ENCODE measurements at regions not wholly inside any gene's neighbourhood (a gene's known extent, or its start where the extent isn't known, plus 50 kb on each side); places are given as distances from the start of the nearest gene placed in this dataset.

GRCh38 chr7:114755856-114756255 is 166.0 kb upstream of the MDFIC start:
- DNase-seq = no peak

DNA sequence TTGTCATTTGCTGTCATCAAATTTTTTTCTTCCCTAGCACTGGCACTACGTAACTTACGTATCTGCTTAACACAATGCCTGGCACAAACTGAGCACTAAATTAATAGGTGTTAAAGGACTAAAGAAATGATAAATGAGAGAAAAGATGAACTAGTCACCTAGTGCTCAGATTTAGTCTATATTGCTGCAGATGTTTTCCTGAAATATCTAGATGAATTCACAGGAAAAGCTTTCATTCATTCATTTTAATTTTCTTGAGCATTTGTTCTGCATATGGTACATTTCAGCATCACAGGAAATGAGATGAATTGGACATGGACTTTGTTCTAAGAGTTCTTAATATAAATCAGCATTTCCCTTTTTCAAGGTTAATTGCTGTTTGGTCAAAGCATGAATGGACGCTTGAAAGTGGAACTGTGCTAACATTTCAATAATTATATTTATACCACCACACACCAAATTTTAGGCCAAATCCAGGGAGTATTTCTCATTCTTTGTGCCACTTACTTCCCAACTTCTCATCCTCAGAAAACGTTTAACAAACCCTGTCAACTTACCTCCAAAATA is 163.2 kb upstream of the MDFIC start:
- DNase-seq = no peak

GRCh38 chr7:114759347-114760062 is 162.4 kb upstream of the MDFIC start:
- DNase-seq = no peak

DNA sequence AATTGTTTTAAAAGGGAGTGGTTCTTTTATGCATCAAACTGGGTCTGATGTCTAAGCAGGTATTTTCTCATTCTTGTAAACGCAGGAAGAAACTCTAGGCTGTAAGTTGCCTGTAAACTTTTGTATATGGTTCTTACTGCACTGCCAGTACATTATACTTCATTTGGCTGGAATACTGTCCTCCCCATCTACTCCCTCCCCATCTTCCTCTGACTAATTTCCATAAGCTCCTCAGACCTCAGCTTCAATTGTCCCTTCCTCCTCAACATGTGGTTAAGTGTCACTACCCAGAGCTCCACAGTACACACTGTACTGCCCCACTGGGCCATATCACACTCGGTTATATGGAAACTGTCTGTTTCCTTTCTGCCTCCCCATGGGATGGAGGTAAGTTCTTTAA is 161.4 kb upstream of the MDFIC start:
- no peak for DNase-seq

DNA sequence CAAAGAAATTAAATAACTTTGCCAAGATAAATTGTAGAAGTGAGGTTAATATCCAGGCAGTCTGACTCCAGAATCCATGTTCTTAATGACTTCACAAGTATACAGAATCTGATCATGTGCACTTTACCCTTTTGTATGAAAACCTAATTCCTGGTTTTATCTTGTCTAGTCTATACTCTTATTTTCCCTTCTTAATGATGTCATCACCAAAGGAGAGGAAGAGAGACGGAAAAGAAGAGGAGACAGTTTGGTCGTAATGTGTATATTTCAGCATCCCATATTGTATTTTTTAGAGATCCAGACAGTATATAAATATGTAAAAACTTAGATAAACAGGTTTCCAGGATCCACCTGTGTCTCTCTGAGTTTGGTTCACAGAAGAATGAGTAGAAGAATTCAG is 159.9 kb upstream of the MDFIC start:
- DNase-seq = no peak

GRCh38 chr7:114765331-114766040 is 156.4 kb upstream of the MDFIC start:
- DNase-seq = no peak

DNA sequence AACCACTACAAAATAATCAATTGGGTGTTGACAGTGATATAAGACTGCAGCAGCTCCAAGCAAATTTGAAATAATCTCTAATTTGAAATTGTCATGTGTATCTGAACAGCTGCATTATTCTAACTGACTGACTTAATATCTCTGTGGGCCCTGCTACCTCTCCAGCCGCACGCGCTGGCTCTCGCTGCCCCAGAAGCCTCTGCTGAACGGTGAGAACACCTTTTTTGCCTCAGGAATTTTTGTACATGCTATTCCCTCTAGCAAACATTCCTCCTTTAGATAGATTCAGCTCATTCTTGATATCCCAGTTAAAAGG is 155.9 kb upstream of the MDFIC start:
- no peak for DNase-seq

GRCh38 chr7:114777288-114777687 is 144.6 kb upstream of the MDFIC start:
- no peak for DNase-seq

- DNase-seq = no peak
These were observed 138.4 kb upstream of the MDFIC start for GRCh38 chr7:114783508-114783907.

- no peak for DNase-seq
These were observed 137.7 kb upstream of the MDFIC start for GRCh38 chr7:114784177-114784576.

DNA sequence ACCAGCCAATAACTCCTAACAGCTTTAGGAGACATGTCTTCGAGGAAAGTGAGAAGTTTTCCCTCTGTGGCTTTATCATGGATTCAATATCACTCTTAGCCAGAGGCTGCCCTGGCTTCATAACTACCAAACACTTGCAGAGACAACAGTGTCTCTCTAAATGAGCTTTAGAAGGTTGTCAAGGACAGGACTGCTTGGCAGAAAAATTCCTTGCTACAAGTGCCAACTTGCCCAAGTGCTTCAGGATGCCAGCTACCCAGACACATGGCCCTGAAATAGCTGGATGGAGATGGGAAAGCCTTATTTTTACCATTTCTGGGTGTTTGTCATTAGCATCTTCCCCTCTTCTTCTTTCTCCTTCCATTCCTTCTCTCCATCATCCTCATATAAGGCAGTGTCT is 137.1 kb upstream of the MDFIC start:
- DNase-seq = no peak

- no peak for DNase-seq
These were observed 136.4 kb upstream of the MDFIC start for GRCh38 chr7:114785496-114785895.

DNA sequence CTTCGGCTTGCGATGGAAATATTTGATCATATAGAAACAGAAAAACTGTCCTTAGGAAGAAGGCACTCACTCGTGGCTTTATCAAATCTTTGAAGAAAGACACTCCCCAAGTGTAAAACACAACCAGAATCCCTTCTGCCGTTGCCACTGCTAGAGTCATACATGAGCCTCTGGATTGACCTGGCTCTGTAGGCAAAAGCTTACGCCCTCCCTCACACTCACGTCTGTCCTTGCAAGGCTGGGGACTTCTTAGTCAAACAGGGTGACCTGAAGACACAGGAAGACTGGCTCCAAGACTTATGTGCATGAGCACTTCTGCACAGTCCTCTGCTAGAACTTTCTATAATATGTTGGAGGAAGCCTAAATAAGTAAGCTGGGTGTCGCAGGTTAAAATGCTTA is 135.4 kb upstream of the MDFIC start:
- DNase-seq = no peak

GRCh38 chr7:114787556-114787955 is 134.3 kb upstream of the MDFIC start:
- no peak for DNase-seq

DNA sequence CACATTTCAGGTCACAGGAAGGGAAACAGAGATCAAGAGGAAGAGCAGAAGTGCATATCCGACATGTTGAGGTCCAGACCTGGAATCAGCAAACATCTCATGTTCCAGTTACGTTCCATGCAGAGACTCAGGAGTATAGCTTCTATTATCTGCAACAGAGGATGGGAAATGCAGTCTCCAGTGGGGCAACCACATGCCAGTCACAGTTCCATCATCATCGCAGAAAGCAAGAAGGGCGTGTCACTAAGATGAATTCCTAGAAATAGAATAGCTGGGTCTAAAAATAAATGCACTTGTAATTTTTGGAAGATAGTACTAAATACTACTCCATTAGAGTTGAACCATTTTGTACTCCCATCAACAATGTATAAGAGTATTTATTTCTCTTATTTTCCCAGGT is 133.2 kb upstream of the MDFIC start:
- no peak for DNase-seq

DNA sequence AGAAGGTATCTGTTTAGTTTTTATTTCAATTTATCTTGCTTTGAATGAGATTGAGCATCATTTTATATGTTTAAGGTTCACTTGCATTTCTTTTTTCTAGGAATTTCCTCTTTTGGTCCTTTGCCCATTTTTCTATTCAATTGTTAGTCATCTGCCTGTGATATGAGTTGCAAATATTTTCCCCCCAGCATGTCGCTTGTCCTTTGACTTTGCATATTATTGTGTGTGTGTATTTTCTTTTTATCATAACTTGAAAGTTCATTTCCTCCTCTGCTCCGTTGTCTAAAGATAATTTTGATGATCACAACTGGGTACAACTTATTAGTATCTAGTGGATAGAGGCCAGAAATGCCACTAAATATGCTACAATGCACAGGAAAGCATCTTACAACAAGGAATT is 132.7 kb upstream of the MDFIC start:
- no peak for DNase-seq

GRCh38 chr7:114789871-114790311 is 132.0 kb upstream of the MDFIC start:
- no peak for DNase-seq

DNA sequence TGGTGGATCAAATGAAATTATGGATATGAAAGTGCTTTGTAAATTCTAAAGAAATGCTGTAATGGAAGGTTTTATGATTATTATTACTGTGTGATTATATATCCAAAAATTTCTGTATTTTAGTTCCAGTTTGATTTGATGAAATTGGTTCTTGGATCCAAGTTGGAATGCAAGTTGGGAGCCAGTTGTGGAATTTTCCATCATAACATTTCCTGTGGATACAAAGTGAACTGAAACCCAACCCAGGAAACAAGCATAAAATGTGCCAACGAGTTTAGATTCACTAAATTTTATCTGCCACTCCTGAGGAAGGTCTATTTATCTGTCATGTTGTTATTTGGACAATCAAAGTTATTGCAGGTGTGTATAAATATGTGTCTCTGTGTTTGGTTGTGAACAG is 131.4 kb upstream of the MDFIC start:
- DNase-seq = no peak

- no peak for DNase-seq
These were observed 130.1 kb upstream of the MDFIC start for GRCh38 chr7:114791771-114792170.

GRCh38 chr7:114793155-114793845 is 128.6 kb upstream of the MDFIC start:
- no peak for DNase-seq

DNA sequence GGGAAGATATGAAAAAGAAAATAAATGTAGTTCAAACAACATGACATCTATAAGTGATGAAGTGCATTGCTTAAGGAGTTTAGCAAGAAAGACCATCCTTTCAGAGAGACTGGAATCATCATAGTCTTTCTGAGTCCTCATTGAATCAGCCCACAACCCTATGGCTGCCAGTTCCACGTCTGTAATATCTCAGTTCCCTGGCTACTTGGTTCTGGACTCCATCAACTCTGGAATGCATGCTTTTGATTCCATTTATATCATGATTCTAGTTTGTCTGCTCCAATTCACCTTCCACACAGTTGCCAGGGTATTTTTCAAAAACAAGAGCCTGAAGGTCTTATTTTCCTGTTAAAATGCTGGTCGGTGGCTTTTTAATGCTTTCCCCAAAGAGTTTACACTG is 126.4 kb upstream of the MDFIC start:
- no peak for DNase-seq

- no peak for DNase-seq
These were observed 122.3 kb upstream of the MDFIC start for GRCh38 chr7:114799628-114800028.

DNA sequence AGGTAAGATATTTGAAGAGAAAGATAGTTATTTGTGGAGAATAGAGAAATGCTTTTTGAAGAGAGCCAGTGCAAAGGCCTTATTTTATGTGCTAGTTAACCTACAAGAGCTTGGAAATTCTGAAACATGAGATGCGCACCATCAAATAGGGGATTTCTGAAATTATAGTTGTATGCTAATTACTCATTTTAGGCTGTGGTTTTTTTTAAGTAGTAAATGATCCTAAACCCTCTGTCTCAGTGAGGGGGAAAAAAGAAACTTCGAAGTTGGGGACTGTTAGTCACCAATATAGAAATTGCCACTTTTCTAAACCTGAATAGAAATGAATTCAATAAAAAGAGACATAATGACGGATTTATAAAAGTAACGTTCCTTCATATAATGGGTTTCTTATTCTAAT is 119.3 kb upstream of the MDFIC start:
- no peak for DNase-seq

DNA sequence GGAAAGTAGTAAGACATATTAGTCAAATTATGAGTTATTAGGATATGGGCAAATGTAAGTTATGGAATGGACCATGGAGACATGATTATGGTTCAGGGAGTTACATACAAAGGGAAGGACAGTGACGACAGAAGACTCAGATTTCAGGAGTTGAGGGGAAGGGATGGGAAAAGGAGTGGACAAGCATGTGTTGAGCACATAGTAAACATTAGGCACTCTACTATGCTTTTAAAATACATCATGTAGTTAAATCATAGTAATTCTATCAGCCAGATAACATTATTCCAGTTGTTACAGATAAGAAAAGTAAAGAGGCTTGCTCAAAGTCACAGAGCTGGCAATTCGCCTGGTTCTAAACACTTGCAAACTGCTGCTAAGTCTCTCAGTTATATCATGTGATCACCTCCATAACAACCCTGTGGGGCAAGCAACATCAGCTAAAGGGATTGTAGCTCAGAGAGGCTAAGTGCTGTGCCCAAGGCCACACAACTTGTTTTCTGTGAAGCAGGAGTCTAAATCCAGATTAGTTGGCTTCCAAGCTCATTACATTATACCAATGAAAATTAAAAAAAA is 115.2 kb upstream of the MDFIC start:
- no peak for DNase-seq
